Pancreas (tissue), 10 donors: ENCODE measurements at regions not wholly inside any gene's neighbourhood (a gene's known extent, or its start where the extent isn't known, plus 50 kb on each side); places are given as distances from the start of the nearest gene placed in this dataset.

Experiments
- ATAC-seq, 4 donors: fragments of 200-7000 bp; cut with Tn5 transposase; one replicate each; pipeline versions ENCODE4 v1.8.0 to v1.9.1; 2020; ENCODE audit warnings: mild to moderate bottlenecking in 4 of 4, moderate library complexity in 4 of 4
- DNase-seq, 6 donors: peaks; one replicate each; pipeline ENCODE4 v3.0.0-alpha.2; 2020
- FAIRE-seq: peaks from 2 replicates; lab custom pipeline; 2012; peaks lifted over from hg19 to GRCh38; lab: Jason Lieb, UNC
- H3K27ac ChIP-seq, 4 donors: fragments of 200-600 bp; sonication (generic); 1 replicate in 3 of 4; 2 replicates in 1 of 4; pipeline versions ENCODE4 v1.5.0 to v1.8.0; 2020
- H3K27me3 ChIP-seq, 4 donors: fragments of 200-600 bp; one replicate each; pipeline ENCODE4 v1.8.0; 2021
- H3K36me3 ChIP-seq, 3 donors: fragments of 200-600 bp; sonication (generic) in 1 of 3; one replicate each; pipeline versions ENCODE4 v1.5.0 to v1.8.0; 2020 to 2021
- H3K4me1 ChIP-seq, 3 donors: fragments of 200-600 bp; one replicate each; pipeline ENCODE4 v1.8.0; 2021
- H3K4me3 ChIP-seq, 4 donors: fragments of 200-600 bp; sonication (generic) in 2 of 4; one replicate each; pipeline versions ENCODE4 v1.5.0 to v1.8.0; 2020 to 2021
- H3K9me3 ChIP-seq, 4 donors: fragments of 200-600 bp; one replicate each; pipeline ENCODE4 v1.8.0; 2021
- CTCF ChIP-seq, 4 donors: fragments of 200-600 bp; sonication (generic) in 3 of 4; IDR thresholded peaks; one replicate each; pipeline versions ENCODE4 v1.5.0 to v1.8.0; 2021; ENCODE audit warnings: antibody characterized with exemption in 4 of 4
- WGBS, 2 donors: extraction: QIAGEN DNeasy Blood & Tissue Kit; methylation state at CpG; one replicate each; pipeline ENCODE4 v1.1.7; 2013; 5-methylcytosine and 5-hydroxymethylcytosine counted together
- intact Hi-C, 3 donors: fragments of 100-400 bp; cut with DNase I; formaldehyde crosslinking; loops; one replicate each; pipeline versions ENCODE4 v1.11.1 to v1.14.2; 2022
- donor health status: healthy with polysubstance abuse.
- donor health status: DM: no; HTN: no; CAD: no; lungs with moderate emphysema.
- donor health status: DM: no; HTN: no; CAD: no.
- donor health status: control.
- donor health status: control.
- donor health status: Bipolar disorder and iron deficiency.
- donor health status: DM: yes; HTN: yes; CAD: no.
- donor health status: DM: no; HTN: no; CAD: no.
- donor health status: DM: no; HTN: no; CAD: no.
- donor health status: DM: yes; HTN: yes; CAD: no.

- Histone ChIP-seq H3K36me3 (no peaks in the 10 kb centered on the region), H3K4me3 (no peak overlapping the region), H3K27me3 (no peaks in the 10 kb centered on the region), H3K9me3 (no peaks in the 10 kb centered on the region), H3K27ac (no peak overlapping the region), H3K4me1 (no peaks in the 10 kb centered on the region)
- no peak for TF ChIP-seq CTCF (IDR thresholded peaks at IDR 0.05)
- ATAC-seq (no peak), DNase-seq (no peak), FAIRE-seq (no peak)
- WGBS, 2 donors: 63 to 80% methylated on average over 3 of the region's 3 CpGs
- intact Hi-C loops: no loop called here
These were observed 425.9 kb upstream of the ZNF385D start for GRCh38 chr3:22176911-22177310.

- no peak for TF ChIP-seq CTCF (IDR thresholded peaks at IDR 0.05)
- H3K27ac ChIP-seq: no peak overlapping the region
- ATAC-seq (no peak), DNase-seq (no peak), FAIRE-seq (no peak)
- H3K27me3 ChIP-seq: no peaks in the 10 kb centered on the region
- intact Hi-C loops: no loop called here
- H3K4me3 ChIP-seq: no peak overlapping the region
- H3K9me3 ChIP-seq: no peaks in the 10 kb centered on the region
- H3K36me3 ChIP-seq: no peaks in the 10 kb centered on the region
- peaks cover 0 to 8% (median 7%) of the 10 kb centered on the region in 3 donors for H3K4me1 ChIP-seq
These were observed 438.6 kb upstream of the ZNF385D start for GRCh38 chr3:22189616-22190015.

GRCh38 chr3:22199095-22199494, 448.1 kb upstream of the ZNF385D start:
- no peaks in the 10 kb centered on the region for H3K4me1 ChIP-seq
- H3K36me3 ChIP-seq: no peaks in the 10 kb centered on the region
- no peaks in the 10 kb centered on the region for H3K9me3 ChIP-seq
- ATAC-seq (no peak), DNase-seq (no peak), FAIRE-seq (no peak)
- intact Hi-C loops: no loop called here
- no peak for TF ChIP-seq CTCF (IDR thresholded peaks at IDR 0.05)
- no peak overlapping the region for H3K27ac ChIP-seq
- no peak overlapping the region for H3K4me3 ChIP-seq
- H3K27me3 ChIP-seq: no peaks in the 10 kb centered on the region
- WGBS, 2 donors: 43 to 49% methylated on average over 1 of the region's 1 CpG

GRCh38 chr3:22208844-22209243, 457.8 kb upstream of the ZNF385D start:
- Histone ChIP-seq H3K27ac (no peak overlapping the region), H3K27me3 (no peaks in the 10 kb centered on the region), H3K36me3 (no peaks in the 10 kb centered on the region), H3K9me3 (no peaks in the 10 kb centered on the region), H3K4me1 (no peaks in the 10 kb centered on the region), H3K4me3 (no peak overlapping the region)
- FAIRE-seq (no peak), DNase-seq (no peak), ATAC-seq (no peak)
- intact Hi-C loops: no loop called here
- 42 to 55% methylated on average over 1 of the region's 1 CpG for WGBS, 2 donors
- TF ChIP-seq CTCF (IDR thresholded peaks at IDR 0.05): no peak

DNA sequence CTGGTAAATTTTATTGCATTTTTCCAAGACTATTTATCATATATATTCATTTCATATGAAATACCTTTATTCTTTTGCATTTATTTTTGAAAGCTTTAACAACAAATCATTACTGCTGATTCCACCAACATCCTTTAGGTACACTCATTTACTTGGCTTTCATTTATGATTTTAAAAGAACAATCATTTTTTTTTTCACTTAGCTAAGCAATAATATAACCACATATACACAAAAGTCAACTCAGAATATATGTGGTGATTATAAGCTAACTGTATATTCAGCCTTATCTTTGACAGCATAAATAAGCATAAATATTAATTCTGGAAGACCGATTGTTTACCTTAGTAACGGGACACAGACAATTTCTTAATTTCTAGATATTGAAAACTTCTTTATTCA, 458.6 kb upstream of the ZNF385D start:
- ATAC-seq (no peak), DNase-seq (no peak), FAIRE-seq (peak; percentile 34)
- Histone ChIP-seq H3K36me3 (no peaks in the 10 kb centered on the region), H3K27ac (no peak overlapping the region), H3K4me1 (no peaks in the 10 kb centered on the region), H3K27me3 (no peaks in the 10 kb centered on the region), H3K4me3 (no peak overlapping the region), H3K9me3 (no peaks in the 10 kb centered on the region)
- intact Hi-C loops: no loop called here
- no peak for TF ChIP-seq CTCF (IDR thresholded peaks at IDR 0.05)
- 58 to 72% methylated on average over 2 of the region's 2 CpGs for WGBS, 2 donors
